ENCODE measurements at regions not wholly inside any gene's neighbourhood (a gene's known extent, or its start where the extent isn't known, plus 50 kb on each side); places are given as distances from the start of the nearest gene placed in this dataset.

DNA sequence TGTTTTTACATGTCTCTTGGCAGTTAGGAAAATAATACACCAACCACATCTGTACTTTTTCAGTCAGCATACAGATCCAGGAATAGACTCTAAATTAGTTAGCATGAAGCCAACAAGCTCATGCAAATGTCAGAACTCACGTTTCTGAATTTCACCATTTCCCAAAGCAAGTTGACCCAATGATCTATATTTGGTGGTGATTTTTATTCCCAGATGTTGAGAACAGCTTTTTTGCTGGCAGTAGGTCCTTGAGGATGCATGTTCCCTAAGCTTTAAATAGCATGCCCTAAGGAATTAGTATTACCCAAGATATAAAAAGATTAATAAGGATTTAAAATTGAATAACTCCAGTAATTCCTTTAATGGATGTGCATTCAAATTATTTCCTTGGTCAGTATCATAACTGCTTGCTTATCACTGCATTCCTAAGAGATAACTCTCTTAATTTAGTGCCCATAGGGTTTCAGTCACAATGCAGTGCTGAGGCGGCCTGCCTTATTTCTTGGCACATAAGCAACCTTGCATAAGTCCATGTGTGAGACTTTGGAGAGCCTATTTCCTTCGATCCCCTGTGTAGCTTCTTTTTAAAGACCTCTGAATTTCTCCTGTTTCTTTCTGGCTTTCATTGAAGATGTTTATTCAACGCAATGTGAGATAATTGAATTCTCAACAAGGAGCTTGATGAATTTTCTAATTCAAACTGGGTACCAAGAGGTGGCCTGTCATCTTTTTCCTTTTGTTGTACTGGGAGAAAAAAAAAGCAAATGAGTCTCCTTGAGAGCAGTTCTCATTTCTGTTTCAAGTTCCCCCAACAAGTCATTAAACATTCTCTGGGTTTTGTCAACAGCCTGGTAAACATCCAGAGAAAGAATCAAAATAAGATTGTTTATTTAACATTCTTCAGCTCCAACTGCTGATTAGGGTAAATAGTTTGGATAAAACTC, 135.3 kb upstream of the MEOX2 start:
- TF ChIP-seq CEBPB (IDR thresholded peaks at IDR 0.05) = no peak
- no peak for TF ChIP-seq EP300 (IDR thresholded peaks at IDR 0.05; ENCODE audit: borderline replicate concordance)
- TF ChIP-seq, protein P1, sequence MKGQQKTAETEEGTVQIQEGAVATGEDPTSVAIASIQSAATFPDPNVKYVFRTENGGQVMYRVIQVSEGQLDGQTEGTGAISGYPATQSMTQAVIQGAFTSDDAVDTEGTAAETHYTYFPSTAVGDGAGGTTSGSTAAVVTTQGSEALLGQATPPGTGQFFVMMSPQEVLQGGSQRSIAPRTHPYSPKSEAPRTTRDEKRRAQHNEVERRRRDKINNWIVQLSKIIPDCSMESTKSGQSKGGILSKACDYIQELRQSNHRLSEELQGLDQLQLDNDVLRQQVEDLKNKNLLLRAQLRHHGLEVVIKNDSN (IDR thresholded peaks at IDR 0.05) = no peak
- no peak for TF ChIP-seq TEAD4 (IDR thresholded peaks at IDR 0.05)
- TF ChIP-seq NFIC (IDR thresholded peaks at IDR 0.05) = no peak
- no peak for TF ChIP-seq TCF12 (IDR thresholded peaks at IDR 0.05; ENCODE audit: low read depth)
- no peak for TF ChIP-seq TAF1 (IDR thresholded peaks at IDR 0.05; ENCODE audit: low read depth)
- TF ChIP-seq EGR1 (IDR thresholded peaks at IDR 0.05) = no peak

DNA sequence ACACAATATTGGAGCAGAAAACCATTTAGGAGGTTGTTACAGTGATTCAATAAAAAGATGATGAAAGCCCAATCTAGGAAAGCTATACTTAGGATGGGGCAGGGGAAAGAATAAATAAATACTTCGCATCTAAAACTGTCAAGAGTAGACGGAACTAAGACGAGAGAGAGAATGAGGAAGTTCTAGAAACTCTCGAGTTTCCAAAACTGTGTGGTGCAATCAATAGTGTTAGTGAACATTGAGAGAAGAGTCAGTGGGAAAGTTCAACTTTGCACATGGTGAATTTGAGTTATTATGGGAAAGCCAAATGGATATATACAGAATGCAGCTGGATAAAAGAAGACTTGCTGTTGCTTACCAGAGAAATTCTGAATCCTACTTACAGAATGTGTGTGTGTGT, 133.8 kb upstream of the MEOX2 start:
- TF ChIP-seq FOXM1 (IDR thresholded peaks at IDR 0.05; ENCODE audit: borderline replicate concordance, low read depth) (no peak), NFIC (IDR thresholded peaks at IDR 0.05) (no peak), EP300 (IDR thresholded peaks at IDR 0.05; ENCODE audit: borderline replicate concordance) (no peak), YY1 (IDR thresholded peaks at IDR 0.05; ENCODE audit: low read depth) (no peak), CREB1 (IDR thresholded peaks at IDR 0.05; ENCODE audit: low read depth) (no peak), TAF1 (IDR thresholded peaks at IDR 0.05; ENCODE audit: low read depth) (no peak), TEAD4 (IDR thresholded peaks at IDR 0.05) (no peak), CEBPB (IDR thresholded peaks at IDR 0.05) (no peak), EGR1 (IDR thresholded peaks at IDR 0.05) (no peak), REST (IDR thresholded peaks at IDR 0.05; ENCODE audit: low read depth) (no peak), MAX (IDR thresholded peaks at IDR 0.05) (no peak), TCF12 (IDR thresholded peaks at IDR 0.05; ENCODE audit: low read depth) (no peak), RAD21 (IDR thresholded peaks at IDR 0.05; ENCODE audit: low read depth) (no peak), ZBTB7A (IDR thresholded peaks at IDR 0.05; ENCODE audit: low read depth) (no peak)
- TF ChIP-seq, protein P1 (IDR thresholded peaks at IDR 0.05) = no peak

DNA sequence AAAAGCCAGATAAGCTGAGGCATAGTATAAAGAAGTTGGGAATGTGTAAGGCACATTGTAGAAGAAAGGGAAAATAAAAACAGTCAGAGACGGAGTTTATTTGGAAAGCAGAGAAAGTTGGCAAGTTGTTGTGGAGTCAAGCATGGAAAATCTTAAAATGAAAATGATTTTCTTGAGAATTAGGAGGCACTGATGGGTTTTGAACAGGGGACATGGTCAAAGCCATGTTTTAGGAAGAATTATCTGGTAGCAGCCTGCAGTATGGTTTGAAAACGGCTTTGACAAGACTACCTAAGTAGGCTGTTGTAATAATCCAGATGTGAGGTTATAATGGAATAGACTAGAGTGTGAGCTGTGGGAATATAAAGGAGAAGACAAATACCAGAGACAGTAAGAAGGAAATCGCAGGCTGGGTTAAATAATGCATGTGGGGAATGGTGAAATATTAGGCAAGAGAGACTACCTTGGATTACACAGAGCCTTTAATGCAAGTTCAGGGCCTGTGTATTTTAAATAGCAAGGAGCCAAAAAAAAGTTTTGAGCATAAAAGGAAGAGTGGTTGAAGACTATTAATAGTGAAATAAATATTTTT, 130.4 kb upstream of the MEOX2 start:
- TF ChIP-seq REST (IDR thresholded peaks at IDR 0.05; ENCODE audit: low read depth) (no peak), CEBPB (IDR thresholded peaks at IDR 0.05) (no peak), YY1 (IDR thresholded peaks at IDR 0.05; ENCODE audit: low read depth) (no peak), FOXM1 (IDR thresholded peaks at IDR 0.05; ENCODE audit: borderline replicate concordance, low read depth) (no peak), CREB1 (IDR thresholded peaks at IDR 0.05; ENCODE audit: low read depth) (no peak), EP300 (IDR thresholded peaks at IDR 0.05; ENCODE audit: borderline replicate concordance) (no peak), EGR1 (IDR thresholded peaks at IDR 0.05) (no peak), ZBTB7A (IDR thresholded peaks at IDR 0.05; ENCODE audit: low read depth) (no peak), TCF12 (IDR thresholded peaks at IDR 0.05; ENCODE audit: low read depth) (no peak)
- TF ChIP-seq, protein P1 (IDR thresholded peaks at IDR 0.05) = no peak

- TF ChIP-seq ZBTB7A (IDR thresholded peaks at IDR 0.05; ENCODE audit: low read depth) (no peak), REST (IDR thresholded peaks at IDR 0.05; ENCODE audit: low read depth) (no peak), RAD21 (IDR thresholded peaks at IDR 0.05; ENCODE audit: low read depth) (no peak), MAX (IDR thresholded peaks at IDR 0.05) (no peak), FOXM1 (IDR thresholded peaks at IDR 0.05; ENCODE audit: borderline replicate concordance, low read depth) (no peak), EGR1 (IDR thresholded peaks at IDR 0.05) (no peak), CREB1 (IDR thresholded peaks at IDR 0.05; ENCODE audit: low read depth) (no peak), TAF1 (IDR thresholded peaks at IDR 0.05; ENCODE audit: low read depth) (no peak), TEAD4 (IDR thresholded peaks at IDR 0.05) (no peak), CEBPB (IDR thresholded peaks at IDR 0.05) (no peak)
- TF ChIP-seq, protein P1 (IDR thresholded peaks at IDR 0.05) = no peak
Observed at GRCh38 chr7:15813448-15813847, 127.0 kb upstream of the MEOX2 start.
